GM12872 (cell line): ENCODE measurements at regions not wholly inside any gene's neighbourhood (a gene's known extent, or its start where the extent isn't known, plus 50 kb on each side); places are given as distances from the start of the nearest gene placed in this dataset.

Experiments
- CTCF ChIP-seq: IDR thresholded peaks from 3 replicates; pipeline ENCODE4 v1.5.1; 2011; ENCODE audit warnings: low read depth, mild to moderate bottlenecking, low read length, moderate library complexity; ENCODE audit not compliant: insufficient read depth

GRCh38 chr7:114802632-114803031 lies 119.3 kb upstream of the MDFIC start:
- TF ChIP-seq CTCF: no peak

GRCh38 chr7:114806590-114807162 lies 115.2 kb upstream of the MDFIC start:
- no peak for TF ChIP-seq CTCF

- no peak for TF ChIP-seq CTCF
These were observed 109.3 kb upstream of the MDFIC start for GRCh38 chr7:114812570-114812969.

- TF ChIP-seq CTCF: no peak
These were observed 108.3 kb upstream of the MDFIC start for GRCh38 chr7:114813624-114814023.

- no peak for TF ChIP-seq CTCF
These were observed 103.4 kb upstream of the MDFIC start for GRCh38 chr7:114818501-114818900.

GRCh38 chr7:114819616-114820362 lies 102.1 kb upstream of the MDFIC start:
- TF ChIP-seq CTCF: no peak

GRCh38 chr7:114821030-114821900 lies 100.6 kb upstream of the MDFIC start:
- no peak for TF ChIP-seq CTCF
